GM12874 (cell line): ENCODE measurements at regions not wholly inside any gene's neighbourhood (a gene's known extent, or its start where the extent isn't known, plus 50 kb on each side); places are given as distances from the start of the nearest gene placed in this dataset.

ENCODE experiments used
- TF ChIP-seq, protein P1 (sequence below): IDR thresholded peaks from 2 replicates; pipeline ENCODE4 v1.5.1; 2011; ENCODE audit warnings: low read depth, mild to moderate bottlenecking, control low read depth, low read length, moderate library complexity; ENCODE audit not compliant: insufficient read depth

GRCh38 chr1:4371849-4372248 is 282.6 kb upstream of the AJAP1 start:
- TF ChIP-seq, protein P1, sequence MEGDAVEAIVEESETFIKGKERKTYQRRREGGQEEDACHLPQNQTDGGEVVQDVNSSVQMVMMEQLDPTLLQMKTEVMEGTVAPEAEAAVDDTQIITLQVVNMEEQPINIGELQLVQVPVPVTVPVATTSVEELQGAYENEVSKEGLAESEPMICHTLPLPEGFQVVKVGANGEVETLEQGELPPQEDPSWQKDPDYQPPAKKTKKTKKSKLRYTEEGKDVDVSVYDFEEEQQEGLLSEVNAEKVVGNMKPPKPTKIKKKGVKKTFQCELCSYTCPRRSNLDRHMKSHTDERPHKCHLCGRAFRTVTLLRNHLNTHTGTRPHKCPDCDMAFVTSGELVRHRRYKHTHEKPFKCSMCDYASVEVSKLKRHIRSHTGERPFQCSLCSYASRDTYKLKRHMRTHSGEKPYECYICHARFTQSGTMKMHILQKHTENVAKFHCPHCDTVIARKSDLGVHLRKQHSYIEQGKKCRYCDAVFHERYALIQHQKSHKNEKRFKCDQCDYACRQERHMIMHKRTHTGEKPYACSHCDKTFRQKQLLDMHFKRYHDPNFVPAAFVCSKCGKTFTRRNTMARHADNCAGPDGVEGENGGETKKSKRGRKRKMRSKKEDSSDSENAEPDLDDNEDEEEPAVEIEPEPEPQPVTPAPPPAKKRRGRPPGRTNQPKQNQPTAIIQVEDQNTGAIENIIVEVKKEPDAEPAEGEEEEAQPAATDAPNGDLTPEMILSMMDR: no peak

- TF ChIP-seq, protein P1: no peak
These were observed 278.6 kb upstream of the AJAP1 start for GRCh38 chr1:4375812-4376211.

- TF ChIP-seq, protein P1: no peak
These were observed 274.8 kb upstream of the AJAP1 start for GRCh38 chr1:4379451-4380175.

GRCh38 chr1:4380564-4381168 is 273.7 kb upstream of the AJAP1 start:
- TF ChIP-seq, protein P1: no peak

DNA sequence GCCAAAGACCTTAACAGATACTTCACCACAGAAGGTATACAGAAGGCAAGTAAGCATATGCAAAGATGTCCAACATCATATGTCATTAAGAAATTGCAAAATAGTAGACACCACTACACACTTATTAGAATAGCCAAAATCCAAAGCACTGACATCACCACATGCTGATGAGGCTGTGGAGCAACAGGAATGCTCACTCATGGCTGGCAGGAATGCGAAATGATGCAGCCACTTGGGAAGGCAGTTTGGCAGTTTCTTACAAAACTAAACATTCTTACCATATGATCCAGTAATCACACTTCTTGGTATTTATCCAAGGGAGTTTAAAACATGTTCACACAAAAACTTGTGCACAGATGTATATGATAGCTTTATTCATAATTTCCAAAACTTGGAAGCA is 261.2 kb upstream of the AJAP1 start:
- TF ChIP-seq, protein P1: no peak

- TF ChIP-seq, protein P1: no peak
These were observed 260.0 kb upstream of the AJAP1 start for GRCh38 chr1:4394366-4394765.

GRCh38 chr1:4395158-4395557 is 259.3 kb upstream of the AJAP1 start:
- TF ChIP-seq, protein P1: no peak
